Ascending aorta (tissue), 2 donors: ENCODE measurements at regions not wholly inside any gene's neighbourhood (a gene's known extent, or its start where the extent isn't known, plus 50 kb on each side); places are given as distances from the start of the nearest gene placed in this dataset.

Experiments
- DNase-seq, 2 donors: peaks; one replicate each; pipeline ENCODE4 v3.0.0-alpha.2; 2019; ENCODE audit warnings: low spot score in 2 of 2
- H3K27ac ChIP-seq, 2 donors: fragments of 200-600 bp; sonication (generic); one replicate each; pipeline ENCODE4 v1.5.1; 2016 to 2017; ENCODE audit warnings: mild to moderate bottlenecking in 1 of 2
- H3K27me3 ChIP-seq: fragments of 200-600 bp; sonication (generic); one replicate; pipeline ENCODE4 v1.5.1; 2017
- H3K36me3 ChIP-seq, 2 donors: fragments of 200-600 bp; sonication (generic); one replicate each; pipeline ENCODE4 v1.5.1; 2016
- H3K4me1 ChIP-seq, 2 donors: fragments of 200-600 bp; sonication (generic); one replicate each; pipeline ENCODE4 v1.5.1; 2016 to 2017; ENCODE audit warnings: mild to moderate bottlenecking in 1 of 2
- H3K4me3 ChIP-seq, 2 donors: fragments of 200-600 bp; sonication (generic); one replicate each; pipeline ENCODE4 v1.5.1; 2016 to 2017; ENCODE audit warnings: mild to moderate bottlenecking in 1 of 2
- H3K9me3 ChIP-seq, 2 donors: fragments of 200-600 bp; sonication (generic); one replicate each; pipeline ENCODE4 v1.5.1; 2016
- intact Hi-C: fragments of 100-400 bp; cut with DNase I; formaldehyde crosslinking; loops from one replicate; pipeline ENCODE4 v1.15.1; 2023
- TF ChIP-seq, protein P1 (sequence below), 3 experiments: fragments of 200-600 bp in 2 of 3; fragments of 450-650 bp in 1 of 3; sonication (generic) in 2 of 3; IDR thresholded peaks; one replicate each; pipeline ENCODE4 v1.5.1; 2016 to 2019; ENCODE audit warnings: antibody characterized with exemption in 3 of 3, mild to moderate bottlenecking in 1 of 3, moderate library complexity in 1 of 3

DNA sequence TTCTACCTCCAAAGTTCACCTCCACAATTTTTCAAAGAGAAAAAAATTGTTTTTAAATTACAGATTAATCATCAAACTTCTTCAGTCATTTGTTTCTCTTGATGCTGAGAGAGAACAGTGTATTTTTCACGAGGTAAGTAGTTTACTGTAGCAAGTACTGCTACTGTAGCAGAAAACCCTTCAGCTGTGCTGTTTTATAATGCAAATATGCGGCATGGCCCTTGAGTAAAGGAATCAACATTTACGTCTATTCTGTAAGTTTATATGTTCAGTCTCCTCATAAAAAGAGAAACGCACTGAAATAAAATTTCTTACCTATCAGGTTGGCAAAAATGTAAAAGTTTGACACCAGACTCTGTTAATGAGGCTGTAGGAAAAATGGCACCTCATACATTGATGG is 399.0 kb downstream of the NKX6-1 start:
- H3K36me3 ChIP-seq: no peaks in the 10 kb centered on the region
- H3K27ac ChIP-seq: no peak overlapping the region
- H3K9me3 ChIP-seq: no peaks in the 10 kb centered on the region
- H3K4me3 ChIP-seq: no peak overlapping the region
- TF ChIP-seq, protein P1, sequence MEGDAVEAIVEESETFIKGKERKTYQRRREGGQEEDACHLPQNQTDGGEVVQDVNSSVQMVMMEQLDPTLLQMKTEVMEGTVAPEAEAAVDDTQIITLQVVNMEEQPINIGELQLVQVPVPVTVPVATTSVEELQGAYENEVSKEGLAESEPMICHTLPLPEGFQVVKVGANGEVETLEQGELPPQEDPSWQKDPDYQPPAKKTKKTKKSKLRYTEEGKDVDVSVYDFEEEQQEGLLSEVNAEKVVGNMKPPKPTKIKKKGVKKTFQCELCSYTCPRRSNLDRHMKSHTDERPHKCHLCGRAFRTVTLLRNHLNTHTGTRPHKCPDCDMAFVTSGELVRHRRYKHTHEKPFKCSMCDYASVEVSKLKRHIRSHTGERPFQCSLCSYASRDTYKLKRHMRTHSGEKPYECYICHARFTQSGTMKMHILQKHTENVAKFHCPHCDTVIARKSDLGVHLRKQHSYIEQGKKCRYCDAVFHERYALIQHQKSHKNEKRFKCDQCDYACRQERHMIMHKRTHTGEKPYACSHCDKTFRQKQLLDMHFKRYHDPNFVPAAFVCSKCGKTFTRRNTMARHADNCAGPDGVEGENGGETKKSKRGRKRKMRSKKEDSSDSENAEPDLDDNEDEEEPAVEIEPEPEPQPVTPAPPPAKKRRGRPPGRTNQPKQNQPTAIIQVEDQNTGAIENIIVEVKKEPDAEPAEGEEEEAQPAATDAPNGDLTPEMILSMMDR (IDR thresholded peaks at IDR 0.05): no peak
- intact Hi-C loops: no loop called here
- H3K4me1 ChIP-seq: no peaks in the 10 kb centered on the region
- no peak for DNase-seq
- H3K27me3 ChIP-seq: no peaks in the 10 kb centered on the region

DNA sequence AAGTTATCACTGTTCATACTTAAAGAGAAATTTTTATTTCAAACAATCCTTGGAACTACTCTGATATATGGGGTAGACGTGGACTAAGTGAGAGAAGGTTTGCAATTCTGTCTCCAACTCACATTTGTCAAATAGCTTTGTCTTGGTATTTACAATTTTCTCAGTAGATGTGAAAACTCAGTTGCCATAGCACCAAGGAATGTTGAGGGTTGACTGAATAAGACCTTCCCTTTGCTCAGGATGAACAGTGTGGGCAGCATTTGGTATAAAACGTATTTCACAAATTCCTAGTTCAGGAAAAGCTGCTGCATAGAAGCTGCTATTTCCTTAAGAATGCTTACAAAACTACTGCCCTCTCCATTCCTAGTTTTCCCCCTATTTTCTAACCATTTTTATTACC is 399.5 kb downstream of the NKX6-1 start:
- Histone ChIP-seq H3K4me3 (no peak overlapping the region), H3K36me3 (no peaks in the 10 kb centered on the region), H3K27me3 (no peaks in the 10 kb centered on the region), H3K9me3 (no peaks in the 10 kb centered on the region), H3K27ac (no peak overlapping the region), H3K4me1 (no peaks in the 10 kb centered on the region)
- TF ChIP-seq, protein P1 (IDR thresholded peaks at IDR 0.05): no peak
- no peak for DNase-seq
- intact Hi-C loops: no loop called here

DNA sequence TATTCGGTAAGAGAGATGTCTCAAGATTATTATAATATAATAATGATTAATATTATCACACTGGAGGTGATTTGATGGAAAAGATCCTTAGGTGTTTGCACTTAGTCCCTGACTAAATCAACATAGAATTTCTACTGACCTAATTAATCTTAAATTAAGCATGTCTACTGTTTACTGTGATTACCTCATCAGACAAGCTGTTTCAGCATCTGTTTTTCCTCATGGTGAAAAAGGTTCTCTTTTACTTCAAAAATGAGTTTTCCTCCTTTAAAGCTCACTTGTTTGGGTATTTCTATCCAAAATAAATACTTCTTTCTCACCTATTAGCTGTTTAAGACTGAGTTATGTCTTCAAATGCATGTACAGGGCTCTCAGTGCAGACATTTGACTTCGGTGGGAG is 407.8 kb downstream of the NKX6-1 start:
- intact Hi-C loops: no loop called here
- Histone ChIP-seq H3K9me3 (no peaks in the 10 kb centered on the region), H3K27ac (no peak overlapping the region), H3K4me3 (no peak overlapping the region), H3K4me1 (no peaks in the 10 kb centered on the region), H3K27me3 (no peaks in the 10 kb centered on the region), H3K36me3 (no peaks in the 10 kb centered on the region)
- no peak for DNase-seq
- TF ChIP-seq, protein P1 (IDR thresholded peaks at IDR 0.05): no peak

DNA sequence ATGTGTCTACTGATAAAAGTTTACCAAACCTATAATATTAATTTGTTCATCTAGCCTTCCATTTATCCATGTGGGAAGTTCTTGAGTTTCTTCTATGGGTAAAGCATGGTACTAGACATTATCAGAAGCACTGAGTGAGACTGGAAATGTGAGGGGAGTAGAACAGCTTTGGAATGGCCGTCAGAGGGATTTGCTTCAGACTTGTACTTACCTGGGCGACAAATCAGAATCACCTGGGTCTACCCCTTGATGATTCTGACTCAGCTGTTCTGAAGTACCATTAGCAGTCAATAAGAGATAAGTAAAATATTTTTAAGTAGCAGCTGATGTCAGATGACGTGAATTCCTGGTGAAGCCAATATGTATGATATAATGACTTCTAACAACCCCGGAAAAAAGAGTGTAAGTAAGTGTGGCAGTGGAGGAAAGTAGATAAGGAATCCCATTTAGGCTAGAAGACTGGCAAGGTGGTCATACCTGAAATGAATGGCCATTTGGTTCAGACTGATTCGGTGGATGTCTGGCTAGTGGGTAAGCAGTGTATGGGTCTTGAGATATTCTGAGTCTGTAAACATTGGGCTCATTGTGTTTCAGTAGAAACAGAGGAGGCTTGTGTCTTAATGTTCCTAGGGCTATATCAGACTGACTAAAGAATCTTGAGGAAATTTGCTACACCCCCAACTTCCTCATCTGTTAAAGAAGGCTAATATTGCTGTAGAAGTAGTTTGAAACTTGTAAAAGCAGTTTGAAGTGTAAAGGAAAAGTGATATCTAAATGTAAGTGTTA is 409.2 kb downstream of the NKX6-1 start:
- intact Hi-C loops: no loop called here
- Histone ChIP-seq H3K4me1 (no peaks in the 10 kb centered on the region), H3K27ac (no peak overlapping the region), H3K27me3 (no peaks in the 10 kb centered on the region), H3K4me3 (no peak overlapping the region), H3K36me3 (no peaks in the 10 kb centered on the region), H3K9me3 (no peaks in the 10 kb centered on the region)
- DNase-seq: no peak
- TF ChIP-seq, protein P1 (IDR thresholded peaks at IDR 0.05): no peak

DNA sequence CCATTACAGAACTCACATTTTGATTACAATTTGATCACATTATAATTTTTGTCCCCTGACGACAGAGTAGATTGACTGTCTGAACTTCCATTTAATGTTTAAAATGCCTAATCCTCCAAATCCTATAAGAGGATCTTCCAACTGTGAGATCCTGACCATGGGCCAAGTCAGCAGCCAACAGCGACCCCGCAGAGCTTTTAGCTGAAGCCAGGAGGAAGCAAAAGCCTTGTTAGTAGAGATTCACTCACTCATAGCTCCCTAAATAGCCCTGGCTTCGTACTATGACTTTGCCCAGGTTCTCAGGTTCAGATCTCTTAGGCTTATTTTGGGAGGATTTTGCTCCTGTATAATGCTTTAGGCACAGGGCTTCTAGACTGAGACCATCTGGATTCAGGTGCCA is 413.1 kb downstream of the NKX6-1 start:
- no peaks in the 10 kb centered on the region for H3K27me3 ChIP-seq
- no peak overlapping the region for H3K4me3 ChIP-seq
- no peaks in the 10 kb centered on the region for H3K9me3 ChIP-seq
- H3K4me1 ChIP-seq: no peaks in the 10 kb centered on the region
- no peak for DNase-seq
- no peak overlapping the region for H3K27ac ChIP-seq
- TF ChIP-seq, protein P1 (IDR thresholded peaks at IDR 0.05): no peak
- intact Hi-C loops: no loop called here
- H3K36me3 ChIP-seq: no peaks in the 10 kb centered on the region

DNA sequence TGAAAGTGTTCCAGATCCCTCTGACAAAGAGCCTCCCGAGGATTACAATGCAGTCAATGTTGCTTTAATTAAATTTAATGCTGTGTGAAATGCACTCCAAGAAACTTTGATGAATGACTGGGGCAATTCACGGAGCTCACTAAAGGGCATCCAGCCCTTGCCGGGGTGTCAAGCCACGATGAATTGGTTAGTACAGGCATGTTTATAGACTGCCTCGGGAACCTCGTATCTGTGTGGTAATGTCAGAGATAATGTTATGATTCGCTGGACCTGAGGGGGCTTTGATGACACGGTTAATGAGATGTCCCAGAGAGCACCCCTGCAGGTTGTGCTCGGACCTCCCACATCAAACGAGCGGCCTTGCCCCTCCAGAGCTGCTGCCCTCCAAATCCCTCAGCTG is 428.8 kb downstream of the NKX6-1 start:
- no peaks in the 10 kb centered on the region for H3K4me1 ChIP-seq
- TF ChIP-seq, protein P1 (IDR thresholded peaks at IDR 0.05): no peak
- DNase-seq: no peak
- intact Hi-C loops: no loop called here
- H3K4me3 ChIP-seq: no peak overlapping the region
- no peak overlapping the region for H3K27ac ChIP-seq
- H3K36me3 ChIP-seq: no peaks in the 10 kb centered on the region
- no peaks in the 10 kb centered on the region for H3K27me3 ChIP-seq
- no peaks in the 10 kb centered on the region for H3K9me3 ChIP-seq
